Panc1 (cell line): ENCODE measurements at regions not wholly inside any gene's neighbourhood (a gene's known extent, or its start where the extent isn't known, plus 50 kb on each side); places are given as distances from the start of the nearest gene placed in this dataset.

Source experiments
- CTCF ChIP-seq: fragments of 450-650 bp; IDR thresholded peaks from 2 replicates; pipeline ENCODE4 v1.5.1; 2017; ENCODE audit warnings: mild to moderate bottlenecking
- POLR2AphosphoS5 ChIP-seq: IDR thresholded peaks from 2 replicates; pipeline ENCODE4 v1.6.1; 2012; ENCODE audit warnings: mild to moderate bottlenecking, low read depth, low read length, moderate library complexity
- REST ChIP-seq, 2 experiments: IDR thresholded peaks; 2 replicates each; pipeline ENCODE4 v1.6.1; 2011 to 2012; ENCODE audit warnings: low read depth in 2 of 2, control low read depth in 1 of 2, low read length in 1 of 2, mild to moderate bottlenecking in 1 of 2, moderate library complexity in 1 of 2; ENCODE audit not compliant: insufficient read depth in 1 of 2
- SIN3A ChIP-seq: IDR thresholded peaks from 2 replicates; pipeline ENCODE4 v1.6.1; 2012; ENCODE audit warnings: low read depth, mild to moderate bottlenecking, low read length, moderate library complexity, borderline replicate concordance; ENCODE audit not compliant: insufficient read depth

- no peak for TF ChIP-seq CTCF
- TF ChIP-seq SIN3A = no peak
- TF ChIP-seq POLR2AphosphoS5 = no peak
- no peak for TF ChIP-seq REST (IDR thresholded peaks at IDR 0.05; ENCODE audit: insufficient read depth in 1 of 2, low read depth in 2 of 2, low read length in 1 of 2)
Observed at GRCh38 chr1:95311014-95311413, 77.0 kb downstream of the RWDD3 start.
